ENCODE measurements at regions not wholly inside any gene's neighbourhood (a gene's known extent, or its start where the extent isn't known, plus 50 kb on each side); places are given as distances from the start of the nearest gene placed in this dataset.

DNA sequence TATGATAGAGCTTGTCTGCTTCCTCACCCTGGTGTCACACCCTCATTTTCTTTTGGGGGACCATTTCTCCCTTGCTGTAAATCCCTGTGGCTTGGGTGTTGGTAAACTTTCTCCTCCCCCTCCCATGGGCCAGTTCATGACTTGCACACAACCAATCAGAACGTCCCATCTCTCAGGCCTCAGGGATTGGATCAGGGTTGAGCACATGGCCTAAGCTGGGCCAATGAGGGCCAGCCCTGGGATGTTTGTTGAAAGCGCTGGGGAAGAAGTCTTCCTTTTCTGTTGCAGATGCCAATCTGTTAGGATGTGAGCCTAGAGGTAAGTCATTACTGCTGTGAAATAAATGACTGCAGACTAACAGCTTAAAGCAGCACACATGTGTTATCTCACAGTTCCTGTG lies 136.7 kb downstream of the AACS start:
- H3K4me3 ChIP-seq (ENCODE audit: control insufficient read depth, low read depth, low read length) = no peak overlapping the region
- TF ChIP-seq, protein P1, sequence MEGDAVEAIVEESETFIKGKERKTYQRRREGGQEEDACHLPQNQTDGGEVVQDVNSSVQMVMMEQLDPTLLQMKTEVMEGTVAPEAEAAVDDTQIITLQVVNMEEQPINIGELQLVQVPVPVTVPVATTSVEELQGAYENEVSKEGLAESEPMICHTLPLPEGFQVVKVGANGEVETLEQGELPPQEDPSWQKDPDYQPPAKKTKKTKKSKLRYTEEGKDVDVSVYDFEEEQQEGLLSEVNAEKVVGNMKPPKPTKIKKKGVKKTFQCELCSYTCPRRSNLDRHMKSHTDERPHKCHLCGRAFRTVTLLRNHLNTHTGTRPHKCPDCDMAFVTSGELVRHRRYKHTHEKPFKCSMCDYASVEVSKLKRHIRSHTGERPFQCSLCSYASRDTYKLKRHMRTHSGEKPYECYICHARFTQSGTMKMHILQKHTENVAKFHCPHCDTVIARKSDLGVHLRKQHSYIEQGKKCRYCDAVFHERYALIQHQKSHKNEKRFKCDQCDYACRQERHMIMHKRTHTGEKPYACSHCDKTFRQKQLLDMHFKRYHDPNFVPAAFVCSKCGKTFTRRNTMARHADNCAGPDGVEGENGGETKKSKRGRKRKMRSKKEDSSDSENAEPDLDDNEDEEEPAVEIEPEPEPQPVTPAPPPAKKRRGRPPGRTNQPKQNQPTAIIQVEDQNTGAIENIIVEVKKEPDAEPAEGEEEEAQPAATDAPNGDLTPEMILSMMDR (IDR thresholded peaks at IDR 0.05; ENCODE audit: control insufficient read depth, insufficient read depth, low read depth, low read length, missing control alignments) = no peak
- DNase-seq (ENCODE audit: low read depth) = no peak

- TF ChIP-seq, protein P1 (IDR thresholded peaks at IDR 0.05; ENCODE audit: control insufficient read depth, insufficient read depth, low read depth, low read length, missing control alignments) = no peak
- no peak overlapping the region for H3K4me3 ChIP-seq (ENCODE audit: control insufficient read depth, low read depth, low read length)
- DNase-seq (ENCODE audit: low read depth) = no peak
Observed at GRCh38 chr12:125202421-125202820, 137.2 kb downstream of the AACS start.

DNA sequence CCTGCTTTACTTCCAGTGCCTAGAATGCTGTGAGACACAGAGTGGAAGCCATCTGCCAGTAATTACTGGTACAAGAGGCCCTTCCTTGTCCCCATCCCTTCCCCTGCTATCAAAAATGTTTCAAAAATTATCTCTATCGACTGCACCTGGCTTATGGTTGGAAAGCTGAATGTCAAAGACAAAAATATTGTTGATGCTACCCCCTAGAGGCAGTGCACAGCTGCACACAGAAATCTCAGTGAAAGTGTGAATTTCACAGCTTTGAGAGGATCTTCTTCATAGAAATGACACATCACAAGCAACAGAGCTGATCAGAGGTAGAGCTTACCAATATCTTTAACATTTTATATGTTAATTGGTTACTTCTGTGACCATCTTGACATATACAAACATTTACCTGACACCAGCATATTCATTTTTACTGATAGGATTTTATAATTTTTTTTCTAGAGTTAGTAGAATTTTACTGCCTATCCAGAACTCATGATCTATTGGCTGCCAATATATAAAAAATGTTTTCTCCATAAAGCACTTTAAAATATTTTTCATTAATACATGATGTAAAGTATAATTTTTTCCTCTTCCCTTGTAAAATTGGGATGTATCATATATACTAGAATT lies 138.0 kb downstream of the AACS start:
- DNase-seq (ENCODE audit: low read depth) = no peak
- no peak overlapping the region for H3K4me3 ChIP-seq (ENCODE audit: control insufficient read depth, low read depth, low read length)
- TF ChIP-seq, protein P1 (IDR thresholded peaks at IDR 0.05; ENCODE audit: control insufficient read depth, insufficient read depth, low read depth, low read length, missing control alignments) = peak; percentile 63

DNA sequence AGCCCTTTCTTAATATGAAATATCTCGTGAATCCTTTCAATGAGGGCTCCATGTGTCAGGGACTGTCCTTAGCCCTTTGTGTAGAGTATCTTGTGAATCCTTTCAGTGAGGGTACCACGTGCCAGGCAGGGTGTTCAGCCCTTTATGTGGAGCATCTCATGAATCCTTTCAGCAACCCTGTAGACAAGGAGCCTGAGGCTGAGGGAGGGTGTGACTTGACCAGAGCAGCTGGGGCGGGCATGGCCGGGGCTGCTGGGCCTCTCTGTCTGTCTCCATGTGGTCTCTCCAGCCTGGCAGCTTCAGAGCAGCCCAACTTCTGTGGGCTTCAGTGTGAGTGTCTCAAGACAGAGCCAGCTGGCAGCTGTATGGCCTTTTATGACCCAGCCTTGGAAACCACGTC lies 140.2 kb downstream of the AACS start:
- no peak for DNase-seq (ENCODE audit: low read depth)
- TF ChIP-seq, protein P1 (IDR thresholded peaks at IDR 0.05; ENCODE audit: control insufficient read depth, insufficient read depth, low read depth, low read length, missing control alignments) = no peak
- H3K4me3 ChIP-seq (ENCODE audit: control insufficient read depth, low read depth, low read length) = no peak overlapping the region

GRCh38 chr12:125206711-125207110 lies 141.5 kb downstream of the AACS start:
- DNase-seq (ENCODE audit: low read depth) = no peak
- TF ChIP-seq, protein P1 (IDR thresholded peaks at IDR 0.05; ENCODE audit: control insufficient read depth, insufficient read depth, low read depth, low read length, missing control alignments) = no peak
- no peak overlapping the region for H3K4me3 ChIP-seq (ENCODE audit: control insufficient read depth, low read depth, low read length)

DNA sequence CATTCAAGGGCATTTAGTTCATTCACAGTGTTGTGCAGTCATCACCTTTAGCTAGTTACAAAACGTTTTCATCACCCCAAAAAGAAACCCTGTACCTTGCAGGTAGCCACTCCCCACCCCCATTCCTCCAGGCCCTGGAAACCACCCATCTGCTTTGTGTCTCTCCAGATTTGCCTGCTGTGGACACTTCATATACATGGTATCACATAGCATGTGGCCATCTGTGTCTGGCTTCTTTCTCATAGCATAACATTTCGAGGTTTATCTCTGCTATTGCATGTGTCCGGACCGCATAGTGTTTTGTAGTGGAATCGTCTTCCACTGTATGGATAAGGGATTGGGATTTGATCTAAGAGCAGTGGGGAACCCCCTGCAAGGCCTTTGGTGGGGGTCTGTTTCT lies 143.1 kb downstream of the AACS start:
- TF ChIP-seq, protein P1 (IDR thresholded peaks at IDR 0.05; ENCODE audit: control insufficient read depth, insufficient read depth, low read depth, low read length, missing control alignments) = no peak

More for the DNA sequence above, 143.1 kb downstream of the AACS start:
- no peak for DNase-seq (ENCODE audit: low read depth)
- no peak overlapping the region for H3K4me3 ChIP-seq (ENCODE audit: control insufficient read depth, low read depth, low read length)
